ENCODE measurements at regions not wholly inside any gene's neighbourhood (a gene's known extent, or its start where the extent isn't known, plus 50 kb on each side); places are given as distances from the start of the nearest gene placed in this dataset.

- no peak overlapping the region for H3K4me3 ChIP-seq (ENCODE audit: low read depth in 1 of 2, low read length in 2 of 2)
- H3K27me3 ChIP-seq (ENCODE audit: low read depth, low read length) = no peaks in the 10 kb centered on the region
- peaks cover 0 to 8% of the 10 kb centered on the region in 2 donors for H3K36me3 ChIP-seq (ENCODE audit: control insufficient read depth in 1 of 2, insufficient read depth in 2 of 2, low read length in 2 of 2)
- no peaks in the 10 kb centered on the region for H3K4me1 ChIP-seq (ENCODE audit: control insufficient read depth in 1 of 2, insufficient read depth in 2 of 2, low read length in 2 of 2)
- H3K9me3 ChIP-seq (ENCODE audit: control insufficient read depth in 1 of 2, low read length in 2 of 2) = peaks cover 0 to 15% of the 10 kb centered on the region in 2 donors
- no peak overlapping the region for H3K27ac ChIP-seq (ENCODE audit: low read length)
Measured at GRCh38 chr12:104827587-104827986, 130.5 kb downstream of the SLC41A2 start.

GRCh38 chr12:104825408-104825807 lies 132.7 kb downstream of the SLC41A2 start:
- H3K36me3 ChIP-seq (ENCODE audit: control insufficient read depth in 1 of 2, insufficient read depth in 2 of 2, low read length in 2 of 2) = peaks cover 0 to 8% of the 10 kb centered on the region in 2 donors
- H3K4me3 ChIP-seq (ENCODE audit: low read depth in 1 of 2, low read length in 2 of 2) = peak overlapping the region in 1 of 2 donors; percentile 34
- H3K27ac ChIP-seq (ENCODE audit: low read length) = no peak overlapping the region
- no peaks in the 10 kb centered on the region for H3K27me3 ChIP-seq (ENCODE audit: low read depth, low read length)
- H3K9me3 ChIP-seq (ENCODE audit: control insufficient read depth in 1 of 2, low read length in 2 of 2) = peaks cover 0 to 15% of the 10 kb centered on the region in 2 donors
- H3K4me1 ChIP-seq (ENCODE audit: control insufficient read depth in 1 of 2, insufficient read depth in 2 of 2, low read length in 2 of 2) = no peaks in the 10 kb centered on the region

GRCh38 chr12:104823985-104824461 lies 134.1 kb downstream of the SLC41A2 start:
- Histone ChIP-seq H3K36me3 (ENCODE audit: control insufficient read depth in 1 of 2, insufficient read depth in 2 of 2, low read length in 2 of 2) (peaks cover 0 to 8% of the 10 kb centered on the region in 2 donors), H3K27me3 (ENCODE audit: low read depth, low read length) (no peaks in the 10 kb centered on the region), H3K4me3 (ENCODE audit: low read depth in 1 of 2, low read length in 2 of 2) (no peak overlapping the region)

GRCh38 chr12:104822941-104823340 lies 135.1 kb downstream of the SLC41A2 start:
- no peak overlapping the region for H3K27ac ChIP-seq (ENCODE audit: low read length)
- peaks cover 0 to 15% of the 10 kb centered on the region in 2 donors for H3K9me3 ChIP-seq (ENCODE audit: control insufficient read depth in 1 of 2, low read length in 2 of 2)
- peaks cover 0 to 8% of the 10 kb centered on the region in 2 donors for H3K36me3 ChIP-seq (ENCODE audit: control insufficient read depth in 1 of 2, insufficient read depth in 2 of 2, low read length in 2 of 2)
- H3K4me1 ChIP-seq (ENCODE audit: control insufficient read depth in 1 of 2, insufficient read depth in 2 of 2, low read length in 2 of 2) = no peaks in the 10 kb centered on the region
- no peaks in the 10 kb centered on the region for H3K27me3 ChIP-seq (ENCODE audit: low read depth, low read length)
- H3K4me3 ChIP-seq (ENCODE audit: low read depth in 1 of 2, low read length in 2 of 2) = no peak overlapping the region

More at GRCh38 chr12:104823985-104824461, 134.1 kb downstream of the SLC41A2 start:
- no peak overlapping the region for H3K27ac ChIP-seq (ENCODE audit: low read length)
- peaks cover 0 to 15% of the 10 kb centered on the region in 2 donors for H3K9me3 ChIP-seq (ENCODE audit: control insufficient read depth in 1 of 2, low read length in 2 of 2)
- H3K4me1 ChIP-seq (ENCODE audit: control insufficient read depth in 1 of 2, insufficient read depth in 2 of 2, low read length in 2 of 2) = no peaks in the 10 kb centered on the region

GRCh38 chr12:104816845-104817503 lies 141.1 kb downstream of the SLC41A2 start:
- Histone ChIP-seq H3K4me1 (ENCODE audit: control insufficient read depth in 1 of 2, insufficient read depth in 2 of 2, low read length in 2 of 2) (no peaks in the 10 kb centered on the region), H3K27ac (ENCODE audit: low read length) (no peak overlapping the region), H3K9me3 (ENCODE audit: control insufficient read depth in 1 of 2, low read length in 2 of 2) (no peaks in the 10 kb centered on the region), H3K27me3 (ENCODE audit: low read depth, low read length) (no peaks in the 10 kb centered on the region), H3K36me3 (ENCODE audit: control insufficient read depth in 1 of 2, insufficient read depth in 2 of 2, low read length in 2 of 2) (peaks cover 0 to 3% of the 10 kb centered on the region in 2 donors), H3K4me3 (ENCODE audit: low read depth in 1 of 2, low read length in 2 of 2) (no peak overlapping the region)

- Histone ChIP-seq H3K4me3 (ENCODE audit: low read depth in 1 of 2, low read length in 2 of 2) (no peak overlapping the region), H3K36me3 (ENCODE audit: control insufficient read depth in 1 of 2, insufficient read depth in 2 of 2, low read length in 2 of 2) (peaks cover 0 to 3% of the 10 kb centered on the region in 2 donors), H3K4me1 (ENCODE audit: control insufficient read depth in 1 of 2, insufficient read depth in 2 of 2, low read length in 2 of 2) (no peaks in the 10 kb centered on the region), H3K27me3 (ENCODE audit: low read depth, low read length) (no peaks in the 10 kb centered on the region), H3K9me3 (ENCODE audit: control insufficient read depth in 1 of 2, low read length in 2 of 2) (no peaks in the 10 kb centered on the region), H3K27ac (ENCODE audit: low read length) (no peak overlapping the region)
Measured at GRCh38 chr12:104815935-104816334, 142.2 kb downstream of the SLC41A2 start.

GRCh38 chr12:104814944-104815343 lies 143.1 kb downstream of the SLC41A2 start:
- Histone ChIP-seq H3K36me3 (ENCODE audit: control insufficient read depth in 1 of 2, insufficient read depth in 2 of 2, low read length in 2 of 2) (peaks cover 0 to 3% of the 10 kb centered on the region in 2 donors), H3K27me3 (ENCODE audit: low read depth, low read length) (no peaks in the 10 kb centered on the region), H3K27ac (ENCODE audit: low read length) (no peak overlapping the region), H3K4me3 (ENCODE audit: low read depth in 1 of 2, low read length in 2 of 2) (no peak overlapping the region), H3K4me1 (ENCODE audit: control insufficient read depth in 1 of 2, insufficient read depth in 2 of 2, low read length in 2 of 2) (no peaks in the 10 kb centered on the region), H3K9me3 (ENCODE audit: control insufficient read depth in 1 of 2, low read length in 2 of 2) (no peaks in the 10 kb centered on the region)
